Loucy (cell line): ENCODE measurements at regions not wholly inside any gene's neighbourhood (a gene's known extent, or its start where the extent isn't known, plus 50 kb on each side); places are given as distances from the start of the nearest gene placed in this dataset.

Experiments
- CTCF ChIP-seq: fragments of 200-600 bp; sonication (generic); conservative IDR thresholded peaks from 2 replicates; pipeline ENCODE4 v1.5.1; 2014; ENCODE audit warnings: mild to moderate bottlenecking, antibody characterized with exemption, low read length
- EZH2phosphoT487 ChIP-seq: fragments of 200-600 bp; IDR thresholded peaks from 2 replicates; pipeline ENCODE4 v1.6.1; 2018; ENCODE audit warnings: antibody characterized with exemption, mild to moderate bottlenecking, moderate library complexity, borderline replicate concordance

- TF ChIP-seq CTCF (no peak), EZH2phosphoT487 (no peak)
Measured at GRCh38 chr2:138280999-138281695, 220.4 kb upstream of the SPOPL start.
